ENCODE measurements at regions not wholly inside any gene's neighbourhood (a gene's known extent, or its start where the extent isn't known, plus 50 kb on each side); places are given as distances from the start of the nearest gene placed in this dataset.

GRCh38 chr22:48944433-48944750, 883.3 kb downstream of the BRD1 start:
- no peak for DNase-seq (ENCODE audit: low read depth in 3 of 3)

- no peak for DNase-seq (ENCODE audit: low read depth in 3 of 3)
Observed at GRCh38 chr22:48943567-48944432, 883.9 kb downstream of the BRD1 start.

- DNase-seq (ENCODE audit: low read depth in 3 of 3) = no peak
Observed at GRCh38 chr22:48942698-48943566, 884.7 kb downstream of the BRD1 start.

GRCh38 chr22:48941903-48942575, 885.6 kb downstream of the BRD1 start:
- DNase-seq (ENCODE audit: low read depth in 3 of 3) = no peak

GRCh38 chr22:48941033-48941902, 886.4 kb downstream of the BRD1 start:
- no peak for DNase-seq (ENCODE audit: low read depth in 3 of 3)

- no peak for DNase-seq (ENCODE audit: low read depth in 3 of 3)
Observed at GRCh38 chr22:48940266-48941032, 887.2 kb downstream of the BRD1 start.

GRCh38 chr22:48939441-48940265, 888.0 kb downstream of the BRD1 start:
- no peak for DNase-seq (ENCODE audit: low read depth in 3 of 3)

GRCh38 chr22:48938741-48939140, 888.9 kb downstream of the BRD1 start:
- no peak for DNase-seq (ENCODE audit: low read depth in 3 of 3)

GRCh38 chr22:48937032-48937639, 890.5 kb downstream of the BRD1 start:
- no peak for DNase-seq (ENCODE audit: low read depth in 3 of 3)

GRCh38 chr22:48936391-48936790, 891.3 kb downstream of the BRD1 start:
- DNase-seq (ENCODE audit: low read depth in 3 of 3) = no peak

GRCh38 chr22:48934446-48934845, 893.2 kb downstream of the BRD1 start:
- no peak for DNase-seq (ENCODE audit: low read depth in 3 of 3)

GRCh38 chr22:48931452-48931851, 896.2 kb downstream of the BRD1 start:
- no peak for DNase-seq (ENCODE audit: low read depth in 3 of 3)

GRCh38 chr22:48929276-48929790, 898.3 kb downstream of the BRD1 start:
- no peak for DNase-seq (ENCODE audit: low read depth in 3 of 3)

GRCh38 chr22:48927591-48927990, 900.1 kb downstream of the BRD1 start:
- DNase-seq (ENCODE audit: low read depth in 3 of 3) = no peak

- no peak for DNase-seq (ENCODE audit: low read depth in 3 of 3)
Observed at GRCh38 chr22:48926643-48927042, 901.0 kb downstream of the BRD1 start.

- no peak for DNase-seq (ENCODE audit: low read depth in 3 of 3)
Observed at GRCh38 chr22:48926136-48926535, 901.5 kb downstream of the BRD1 start.

- DNase-seq (ENCODE audit: low read depth in 3 of 3) = no peak
Observed at GRCh38 chr22:48925450-48925849, 902.2 kb downstream of the BRD1 start.

GRCh38 chr22:48923996-48924395, 903.7 kb downstream of the BRD1 start:
- no peak for DNase-seq (ENCODE audit: low read depth in 3 of 3)
